ENCODE measurements at regions not wholly inside any gene's neighbourhood (a gene's known extent, or its start where the extent isn't known, plus 50 kb on each side); places are given as distances from the start of the nearest gene placed in this dataset.

DNA sequence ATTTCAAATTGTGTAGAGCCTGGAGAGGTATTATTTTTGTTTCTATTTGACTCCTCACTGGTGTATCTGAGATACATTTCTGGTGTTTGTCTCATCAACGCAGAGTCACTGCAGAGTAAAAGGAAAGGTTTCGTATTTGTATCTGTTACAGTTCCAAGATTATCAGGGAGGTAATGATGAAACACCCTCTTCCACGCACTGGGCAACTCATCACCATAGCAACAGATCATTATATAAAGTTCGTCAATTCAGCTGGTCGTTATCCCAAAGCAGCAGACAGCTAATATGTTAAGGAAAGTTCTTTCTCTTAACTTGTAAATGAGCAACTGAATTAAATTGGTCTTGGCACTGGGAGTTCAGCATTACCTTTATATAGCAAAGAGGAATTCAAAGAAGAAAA is 513.5 kb downstream of the MTRR start:
- H3K9me3 Mint-ChIP-seq, result peaks cover 5% of the 10 kb centered on the region
- 82 to 100% methylated on average over 1 to 5 of the region's 5 CpGs for WGBS, 2 experiments (ENCODE audit: insufficient coverage in 1 of 2, insufficient read length in 1 of 2)
- no peaks in the 10 kb centered on the region for H3K27me3 Mint-ChIP-seq (ENCODE audit: insufficient read depth)

DNA sequence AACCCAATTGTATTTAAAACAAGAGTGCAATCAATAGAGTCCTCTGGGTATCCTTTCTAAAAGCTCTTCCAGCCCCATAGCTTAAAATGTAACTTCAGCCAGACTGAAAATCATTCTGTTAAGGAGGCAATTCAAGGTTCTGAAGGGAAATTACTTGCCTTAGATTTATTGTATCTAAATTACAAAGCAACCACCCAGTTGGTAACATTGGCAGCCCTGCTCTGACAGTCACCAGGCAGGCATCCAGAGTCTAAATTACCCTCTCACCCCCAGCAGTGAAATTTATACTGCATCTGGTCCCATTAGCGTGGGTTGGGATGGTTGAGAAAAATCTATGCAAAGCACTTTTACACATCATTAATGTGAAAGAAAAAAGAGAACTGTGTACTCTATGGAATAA is 514.7 kb downstream of the MTRR start:
- H3K9ac ChIP-seq (ENCODE audit: extremely low read depth, low read length, poor library complexity, severe bottlenecking), result no peak overlapping the region
- no peaks in the 10 kb centered on the region for H3K4me1 ChIP-seq (ENCODE audit: control insufficient read depth, insufficient read depth, low read length)
- H3K36me3 ChIP-seq (ENCODE audit: control insufficient read depth, insufficient read depth, low read length), result no peaks in the 10 kb centered on the region
- H3K27me3 ChIP-seq (ENCODE audit: control insufficient read depth, insufficient read depth, low read length, poor library complexity, severe bottlenecking), result no peaks in the 10 kb centered on the region
- 100% methylated on average over 1 of the region's 1 CpG; no CpG with 5 or more reads in 1 of the 2 experiments for WGBS, 2 experiments (ENCODE audit: insufficient coverage in 1 of 2, insufficient read length in 1 of 2)
- no peak for TF ChIP-seq CTCF (conservative IDR thresholded peaks at IDR 0.05)
- Mint-ChIP-seq H3K4me1 (no peaks in the 10 kb centered on the region), H3K27me3 (ENCODE audit: insufficient read depth) (no peaks in the 10 kb centered on the region), H3K27ac (no peak overlapping the region), H3K4me3 (no peak overlapping the region), H3K36me3 (ENCODE audit: low read depth) (no peaks in the 10 kb centered on the region), H3K9me3 (no peaks in the 10 kb centered on the region)
- no peak for DNase-seq
- no peaks in the 10 kb centered on the region for H3K9me3 ChIP-seq (ENCODE audit: control insufficient read depth, low read length)
- H3K4me3 ChIP-seq (ENCODE audit: low read length), result no peak overlapping the region
- H3K27ac ChIP-seq (ENCODE audit: low read depth, low read length), result no peak overlapping the region

More for the DNA sequence above, 513.5 kb downstream of the MTRR start:
- no peak overlapping the region for H3K27ac ChIP-seq (ENCODE audit: low read depth, low read length)
- no peaks in the 10 kb centered on the region for H3K4me1 ChIP-seq (ENCODE audit: control insufficient read depth, insufficient read depth, low read length)
- H3K27me3 ChIP-seq (ENCODE audit: control insufficient read depth, insufficient read depth, low read length, poor library complexity, severe bottlenecking), result no peaks in the 10 kb centered on the region
- Mint-ChIP-seq H3K4me1 (no peaks in the 10 kb centered on the region), H3K36me3 (ENCODE audit: low read depth) (no peaks in the 10 kb centered on the region), H3K4me3 (no peak overlapping the region), H3K27ac (no peak overlapping the region)
- no peaks in the 10 kb centered on the region for H3K36me3 ChIP-seq (ENCODE audit: control insufficient read depth, insufficient read depth, low read length)
- H3K9ac ChIP-seq (ENCODE audit: extremely low read depth, low read length, poor library complexity, severe bottlenecking), result no peak overlapping the region
- DNase-seq, result no peak
- TF ChIP-seq CTCF (conservative IDR thresholded peaks at IDR 0.05), result no peak
- H3K9me3 ChIP-seq (ENCODE audit: control insufficient read depth, low read length), result no peaks in the 10 kb centered on the region
- H3K4me3 ChIP-seq (ENCODE audit: low read length), result no peak overlapping the region

DNA sequence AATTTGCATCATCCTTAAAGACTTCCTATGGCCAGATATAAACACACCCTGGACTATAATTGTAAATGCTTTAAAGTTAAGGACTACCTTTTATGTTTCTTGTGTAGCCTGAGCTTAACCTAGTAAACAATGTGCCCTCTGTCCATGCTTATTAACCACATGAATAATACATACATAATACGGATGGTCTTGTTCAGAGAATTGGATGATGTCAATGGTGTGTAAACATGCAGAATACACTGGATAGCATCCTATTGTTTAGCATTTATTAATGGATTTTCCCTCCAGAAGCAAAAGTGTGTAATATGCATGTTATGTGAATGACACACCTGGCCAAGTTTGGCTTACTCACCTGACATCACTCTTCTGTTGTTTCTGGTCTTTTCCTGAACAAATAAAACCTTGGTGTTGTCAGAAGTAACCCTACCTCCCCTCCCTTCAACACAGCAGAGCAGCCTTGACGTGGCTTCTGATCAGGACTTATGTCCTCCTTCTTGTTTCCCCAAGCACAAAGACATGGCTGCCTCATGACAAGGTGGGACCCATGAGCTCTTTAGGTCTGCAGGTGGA is 517.9 kb downstream of the MTRR start:
- TF ChIP-seq CTCF (conservative IDR thresholded peaks at IDR 0.05), result no peak
- Histone ChIP-seq H3K27me3 (ENCODE audit: control insufficient read depth, insufficient read depth, low read length, poor library complexity, severe bottlenecking) (no peaks in the 10 kb centered on the region), H3K9me3 (ENCODE audit: control insufficient read depth, low read length) (no peaks in the 10 kb centered on the region), H3K27ac (ENCODE audit: low read depth, low read length) (no peak overlapping the region), H3K4me3 (ENCODE audit: low read length) (no peak overlapping the region), H3K4me1 (ENCODE audit: control insufficient read depth, insufficient read depth, low read length) (no peaks in the 10 kb centered on the region), H3K36me3 (ENCODE audit: control insufficient read depth, insufficient read depth, low read length) (no peaks in the 10 kb centered on the region), H3K9ac (ENCODE audit: extremely low read depth, low read length, poor library complexity, severe bottlenecking) (no peak overlapping the region)
- H3K27me3 Mint-ChIP-seq (ENCODE audit: insufficient read depth), result no peaks in the 10 kb centered on the region
- no peaks in the 10 kb centered on the region for H3K36me3 Mint-ChIP-seq (ENCODE audit: low read depth)
- no peak overlapping the region for H3K4me3 Mint-ChIP-seq
- H3K27ac Mint-ChIP-seq, result no peak overlapping the region
- H3K4me1 Mint-ChIP-seq, result no peaks in the 10 kb centered on the region
- DNase-seq, result no peak
- H3K9me3 Mint-ChIP-seq, result no peaks in the 10 kb centered on the region
- 73 to 83% methylated on average over 2 of the region's 2 CpGs for WGBS, 2 experiments (ENCODE audit: insufficient coverage in 1 of 2, insufficient read length in 1 of 2)

All from endodermal cell (in vitro differentiated cells).